Neural progenitor cell (in vitro differentiated cells): ENCODE measurements at regions not wholly inside any gene's neighbourhood (a gene's known extent, or its start where the extent isn't known, plus 50 kb on each side); places are given as distances from the start of the nearest gene placed in this dataset.
"Not testable (repeated sequence)": the region's sequence is repeated elsewhere in the genome, so short reads cannot be mapped to it uniquely, and the experiment has no call there.

Experiments
- DNase-seq: peaks from one replicate; pipeline ENCODE4 v3.0.0-alpha.2; 2016; ENCODE audit warnings: low spot score
- H2AFZ ChIP-seq: fragments of 200-600 bp; sonication (generic); replicated peaks from 2 replicates; pipeline ENCODE4 v1.6.1; 2016; ENCODE audit warnings: antibody characterized with exemption
- H3F3A ChIP-seq: fragments of 200-600 bp; sonication (generic); 2 replicates; pipeline ENCODE4 v1.6.1; 2016; ENCODE audit warnings: antibody characterized with exemption, low read depth
- H3K27ac ChIP-seq: fragments of 200-600 bp; sonication (generic); 2 replicates; pipeline ENCODE4 v1.5.1; 2016; ENCODE audit warnings: mild to moderate bottlenecking
- H3K27me3 ChIP-seq: fragments of 200-600 bp; sonication (generic); 2 replicates; pipeline ENCODE4 v1.6.1; 2016; ENCODE audit warnings: mild to moderate bottlenecking, moderate library complexity
- H3K36me3 ChIP-seq: fragments of 200-600 bp; sonication (generic); 2 replicates; pipeline ENCODE4 v1.5.1; 2016
- H3K4me1 ChIP-seq: fragments of 200-600 bp; sonication (generic); 2 replicates; pipeline ENCODE4 v1.6.1; 2016; ENCODE audit warnings: mixed run types
- H3K4me2 ChIP-seq: fragments of 200-600 bp; sonication (generic); 2 replicates; pipeline ENCODE4 v1.6.1; 2016
- H3K4me3 ChIP-seq: fragments of 200-600 bp; sonication (generic); 2 replicates; pipeline ENCODE4 v1.5.1; 2016
- H3K79me2 ChIP-seq: fragments of 200-600 bp; sonication (generic); 2 replicates; pipeline ENCODE4 v1.6.1; 2016; ENCODE audit warnings: low read depth
- H3K9ac ChIP-seq: fragments of 200-600 bp; sonication (generic); 2 replicates; pipeline ENCODE4 v1.6.1; 2016
- H3K9me3 ChIP-seq: fragments of 200-600 bp; sonication (generic); 2 replicates; pipeline ENCODE4 v1.5.1; 2016; ENCODE audit warnings: low read depth
- H4K20me1 ChIP-seq: fragments of 200-600 bp; sonication (generic); 2 replicates; pipeline ENCODE4 v1.6.1; 2016; ENCODE audit warnings: low read depth
- H3K27ac Mint-ChIP-seq: 3 replicates; pipeline ENCODE4 v1.8.0; 2021; ENCODE audit warnings: mixed read lengths
- H3K27me3 Mint-ChIP-seq: 2 replicates; pipeline ENCODE4 v1.8.0; 2022; ENCODE audit warnings: low read depth, mild to moderate bottlenecking, inconsistent platforms, moderate library complexity, mixed read lengths; ENCODE audit not compliant: insufficient read depth
- H3K36me3 Mint-ChIP-seq: 3 replicates; pipeline ENCODE4 v1.8.0; 2021; ENCODE audit warnings: mixed read lengths
- H3K4me1 Mint-ChIP-seq: 3 replicates; pipeline ENCODE4 v1.8.0; 2021; ENCODE audit warnings: mixed read lengths
- H3K4me3 Mint-ChIP-seq: 3 replicates; pipeline ENCODE4 v1.8.0; 2021; ENCODE audit warnings: mild to moderate bottlenecking, moderate library complexity, mixed read lengths
- H3K9me3 Mint-ChIP-seq: 3 replicates; pipeline ENCODE4 v1.8.0; 2020; ENCODE audit warnings: mixed read lengths
- CTCF ChIP-seq: fragments of 200-600 bp; sonication (generic); IDR thresholded peaks from 2 replicates; pipeline ENCODE4 v1.5.1; 2017; ENCODE audit warnings: antibody characterized with exemption, mild to moderate bottlenecking
- EZH2 ChIP-seq: fragments of 200-600 bp; sonication (generic); IDR thresholded peaks from 2 replicates; pipeline ENCODE4 v1.6.1; 2017; ENCODE audit warnings: antibody characterized with exemption, mild to moderate bottlenecking, moderate library complexity
- EZH2phosphoT487 ChIP-seq: fragments of 200-600 bp; sonication (generic); IDR thresholded peaks from 2 replicates; pipeline ENCODE4 v1.6.1; 2017; ENCODE audit warnings: antibody characterized with exemption

DNA sequence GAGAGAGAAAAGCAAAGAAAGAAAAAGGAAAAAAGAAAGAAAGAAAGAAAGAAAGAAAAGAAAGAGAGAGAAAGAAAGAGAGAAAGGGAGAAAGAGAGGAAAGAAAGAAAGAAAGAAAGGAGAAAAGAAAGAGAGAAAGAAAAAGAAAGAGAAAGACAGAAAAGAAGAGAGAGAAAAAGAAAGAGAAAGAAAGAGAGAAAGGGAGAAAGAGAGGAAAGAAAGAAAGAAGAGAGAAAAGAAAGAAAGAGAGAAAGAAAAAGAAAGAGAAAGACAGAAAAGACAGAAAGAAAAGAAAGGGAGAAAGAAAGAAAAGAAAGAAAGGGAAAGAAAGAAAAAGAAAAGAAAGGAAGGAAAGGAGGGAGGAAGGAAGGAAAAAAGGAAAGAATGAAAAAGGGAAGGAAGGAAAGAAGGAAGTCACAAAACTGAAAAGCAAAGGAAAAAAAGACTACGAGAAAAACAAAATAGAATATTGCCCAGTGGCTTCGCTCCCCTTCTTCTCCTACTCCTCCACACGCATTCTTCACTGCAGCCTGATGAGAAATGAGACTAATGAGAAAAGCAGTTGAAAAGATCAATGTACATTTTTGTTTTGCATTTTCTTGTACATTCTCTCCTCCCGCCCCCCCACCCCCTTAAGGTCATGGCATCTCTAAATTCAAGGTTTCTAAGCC lies 170.0 kb downstream of the SOD2 start:
- peaks cover 9% of the 10 kb centered on the region for H3K4me1 ChIP-seq
- no peaks in the 10 kb centered on the region for H3K36me3 Mint-ChIP-seq

DNA sequence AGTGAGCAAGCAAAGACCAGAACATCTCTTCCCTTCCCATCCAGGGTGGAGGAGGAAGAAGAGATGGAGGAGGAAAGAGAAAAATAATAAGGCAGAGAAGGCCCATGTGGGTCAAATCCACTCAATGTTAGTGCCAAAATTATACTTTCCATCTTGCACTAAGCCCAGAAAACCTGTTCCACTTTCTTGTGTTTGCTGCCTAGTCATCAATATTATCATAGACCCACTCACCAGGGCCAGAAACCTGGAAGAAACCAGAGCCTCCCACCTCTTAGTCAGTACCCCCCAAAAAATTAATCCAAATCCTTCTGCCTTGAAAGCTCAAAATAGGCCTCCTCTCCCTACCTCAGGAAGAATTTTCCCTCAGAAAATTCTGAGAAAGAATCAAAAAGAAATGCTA lies 171.1 kb downstream of the SOD2 start:
- H3K27ac ChIP-seq, result no peak overlapping the region
- H3K4me3 ChIP-seq, result no peak overlapping the region
- no peak overlapping the region for H3K27ac Mint-ChIP-seq
- H3K9ac ChIP-seq, result no peak overlapping the region
- H3K9me3 ChIP-seq, result no peaks in the 10 kb centered on the region
- H3K27me3 ChIP-seq, result no peaks in the 10 kb centered on the region
- no peaks in the 10 kb centered on the region for H3F3A ChIP-seq
- H3K4me3 Mint-ChIP-seq, result no peak overlapping the region
- no peak overlapping the region for H3K4me2 ChIP-seq
- peaks cover 9% of the 10 kb centered on the region for H3K4me1 ChIP-seq
- peaks cover 6% of the 10 kb centered on the region for H3K4me1 Mint-ChIP-seq
- H3K79me2 ChIP-seq, result no peaks in the 10 kb centered on the region
- H3K36me3 ChIP-seq, result no peaks in the 10 kb centered on the region
- no peak for DNase-seq
- H3K9me3 Mint-ChIP-seq, result peaks cover 2% of the 10 kb centered on the region
- H3K36me3 Mint-ChIP-seq, result no peaks in the 10 kb centered on the region
- no peaks in the 10 kb centered on the region for H4K20me1 ChIP-seq
- H2AFZ ChIP-seq, result no peak overlapping the region
- H3K27me3 Mint-ChIP-seq, result peaks cover under 1% of the 10 kb centered on the region
- TF ChIP-seq EZH2phosphoT487, result no peak
- TF ChIP-seq EZH2, result no peak
- TF ChIP-seq CTCF, result no peak

More for the DNA sequence above, 170.0 kb downstream of the SOD2 start:
- no peaks in the 10 kb centered on the region for H3K36me3 ChIP-seq
- H3K79me2 ChIP-seq, result no peaks in the 10 kb centered on the region
- TF ChIP-seq EZH2phosphoT487, result no peak
- TF ChIP-seq CTCF, result no peak
- TF ChIP-seq EZH2, result no peak
- H3F3A ChIP-seq, result no peaks in the 10 kb centered on the region
- H3K9ac ChIP-seq, result no peak overlapping the region
- Mint-ChIP-seq H3K27ac (no peak overlapping the region), H3K4me1 (peaks cover 6% of the 10 kb centered on the region), H3K9me3 (no peaks in the 10 kb centered on the region), H3K27me3 (peaks cover 7% of the 10 kb centered on the region), H3K4me3 (no peak overlapping the region)
- no peak overlapping the region for H3K27ac ChIP-seq
- H3K9me3 ChIP-seq, result no peaks in the 10 kb centered on the region
- H3K27me3 ChIP-seq, result no peaks in the 10 kb centered on the region
- no peak overlapping the region for H3K4me2 ChIP-seq
- H3K4me3 ChIP-seq, result no peak overlapping the region
- H2AFZ ChIP-seq, result no peak overlapping the region
- no peaks in the 10 kb centered on the region for H4K20me1 ChIP-seq
- no peak for DNase-seq

DNA sequence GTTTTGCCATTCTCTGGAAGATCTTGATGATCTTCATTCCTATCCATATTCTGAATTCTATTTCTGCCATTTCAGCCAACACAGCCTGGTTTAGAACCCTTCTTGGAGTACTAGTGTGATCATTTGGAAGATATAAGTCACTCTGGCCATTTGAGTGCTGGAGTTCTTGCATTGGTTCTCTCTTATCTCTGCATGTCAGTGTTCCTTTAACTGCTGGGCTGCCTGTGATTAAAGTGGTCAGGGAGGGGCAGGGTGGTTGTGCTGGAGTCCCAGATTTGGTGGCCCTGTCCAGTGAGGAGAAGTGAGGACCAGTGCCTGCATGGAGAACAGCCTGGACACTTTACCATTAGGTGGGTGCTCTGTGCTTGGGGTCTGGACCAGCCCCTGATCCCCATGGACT lies 173.0 kb downstream of the SOD2 start:
- no peak for TF ChIP-seq EZH2
- no peak for TF ChIP-seq EZH2phosphoT487
- no peak for TF ChIP-seq CTCF
- Histone ChIP-seq H3K27me3 (no peaks in the 10 kb centered on the region), H3K4me3 (no peak overlapping the region), H3K9me3 (no peaks in the 10 kb centered on the region), H4K20me1 (no peaks in the 10 kb centered on the region), H3K4me1 (peaks cover 2% of the 10 kb centered on the region), H3K79me2 (no peaks in the 10 kb centered on the region), H3K9ac (no peak overlapping the region), H3K36me3 (no peaks in the 10 kb centered on the region), H2AFZ (no peak overlapping the region), H3F3A (no peaks in the 10 kb centered on the region), H3K4me2 (no peak overlapping the region), H3K27ac (no peak overlapping the region)
- H3K4me3 Mint-ChIP-seq, result no peak overlapping the region
- no peaks in the 10 kb centered on the region for H3K36me3 Mint-ChIP-seq
- no peaks in the 10 kb centered on the region for H3K27me3 Mint-ChIP-seq
- peaks cover 6% of the 10 kb centered on the region for H3K9me3 Mint-ChIP-seq
- peaks cover 6% of the 10 kb centered on the region for H3K4me1 Mint-ChIP-seq
- no peak overlapping the region for H3K27ac Mint-ChIP-seq
- no peak for DNase-seq

DNA sequence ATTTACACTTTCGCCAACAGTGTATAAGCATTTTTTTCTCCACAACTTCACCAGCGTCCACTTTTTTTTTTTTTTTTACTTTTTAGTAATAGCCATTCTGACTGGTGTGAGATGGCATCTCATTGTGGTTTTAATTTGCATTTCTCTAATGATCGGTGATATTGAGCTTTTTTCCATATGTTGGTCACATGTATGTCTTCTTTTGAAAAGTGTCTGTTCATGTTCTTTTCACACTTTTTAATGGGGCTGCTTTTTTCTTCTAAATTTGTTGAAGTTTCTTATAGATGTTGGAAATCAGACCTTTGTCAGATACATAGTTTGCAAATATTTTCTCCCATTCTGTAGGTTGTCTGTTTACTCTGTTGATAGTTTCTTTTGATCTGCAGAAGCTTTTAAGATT lies 177.2 kb downstream of the SOD2 start:
- not testable (repeated sequence) for H3K9me3 ChIP-seq, H3K4me1 ChIP-seq, H3K4me2 ChIP-seq, H3F3A ChIP-seq, H3K9me3 Mint-ChIP-seq, H3K36me3 ChIP-seq, H3K36me3 Mint-ChIP-seq, H3K4me1 Mint-ChIP-seq, H4K20me1 ChIP-seq, H2AFZ ChIP-seq, H3K79me2 ChIP-seq, H3K9ac ChIP-seq, H3K27ac Mint-ChIP-seq, H3K27me3 Mint-ChIP-seq, H3K4me3 Mint-ChIP-seq, H3K27me3 ChIP-seq, H3K4me3 ChIP-seq, DNase-seq, H3K27ac ChIP-seq
